ENCODE measurements at regions not wholly inside any gene's neighbourhood (a gene's known extent, or its start where the extent isn't known, plus 50 kb on each side); places are given as distances from the start of the nearest gene placed in this dataset.

- in situ Hi-C loops (cut with MboI; ENCODE audit: low sequenced_read_pairs in 4 of 4) (no loop called here), intact Hi-C loops (cut with DNase I; ENCODE audit: low total_unique reads) (no loop called here)
- Histone ChIP-seq H3K4me1 (no peaks in the 10 kb centered on the region), H3K4me3 (no peak overlapping the region), H3K9me3 (no peaks in the 10 kb centered on the region), H3K27me3 (no peaks in the 10 kb centered on the region), H3K27ac (no peak overlapping the region), H3K36me3 (no peaks in the 10 kb centered on the region)
- DNase-seq (no peak), ATAC-seq (no peak)
- TF ChIP-seq, protein P1, sequence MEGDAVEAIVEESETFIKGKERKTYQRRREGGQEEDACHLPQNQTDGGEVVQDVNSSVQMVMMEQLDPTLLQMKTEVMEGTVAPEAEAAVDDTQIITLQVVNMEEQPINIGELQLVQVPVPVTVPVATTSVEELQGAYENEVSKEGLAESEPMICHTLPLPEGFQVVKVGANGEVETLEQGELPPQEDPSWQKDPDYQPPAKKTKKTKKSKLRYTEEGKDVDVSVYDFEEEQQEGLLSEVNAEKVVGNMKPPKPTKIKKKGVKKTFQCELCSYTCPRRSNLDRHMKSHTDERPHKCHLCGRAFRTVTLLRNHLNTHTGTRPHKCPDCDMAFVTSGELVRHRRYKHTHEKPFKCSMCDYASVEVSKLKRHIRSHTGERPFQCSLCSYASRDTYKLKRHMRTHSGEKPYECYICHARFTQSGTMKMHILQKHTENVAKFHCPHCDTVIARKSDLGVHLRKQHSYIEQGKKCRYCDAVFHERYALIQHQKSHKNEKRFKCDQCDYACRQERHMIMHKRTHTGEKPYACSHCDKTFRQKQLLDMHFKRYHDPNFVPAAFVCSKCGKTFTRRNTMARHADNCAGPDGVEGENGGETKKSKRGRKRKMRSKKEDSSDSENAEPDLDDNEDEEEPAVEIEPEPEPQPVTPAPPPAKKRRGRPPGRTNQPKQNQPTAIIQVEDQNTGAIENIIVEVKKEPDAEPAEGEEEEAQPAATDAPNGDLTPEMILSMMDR (IDR thresholded peaks at IDR 0.05 in 4 of 5, conservative IDR thresholded peaks at IDR 0.05 in 1 of 5), result no peak
- no peak for TF ChIP-seq POLR2A (IDR thresholded peaks at IDR 0.05)
Observed at GRCh38 chr3:155012584-155012983, 67.5 kb upstream of the MME start.

DNA sequence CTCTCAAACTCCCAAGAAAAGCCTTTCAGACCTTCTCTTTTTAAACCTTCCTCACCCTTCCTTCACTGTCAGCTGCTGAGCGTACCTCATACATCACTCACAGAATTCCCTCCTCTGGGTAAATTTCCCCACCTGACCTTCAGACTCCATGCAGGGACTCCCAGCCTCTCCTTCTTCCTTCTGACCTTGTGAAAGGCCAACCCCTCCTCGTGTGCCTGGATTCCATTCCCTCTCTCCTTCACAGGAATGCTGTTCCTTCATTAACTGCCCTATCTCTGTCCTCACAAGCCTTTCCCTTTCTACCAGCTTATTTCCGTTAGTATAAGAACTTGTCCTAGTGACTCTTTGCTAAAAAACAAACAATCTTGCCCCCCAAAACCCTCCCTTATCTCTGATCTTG is 69.7 kb upstream of the MME start:
- TF ChIP-seq, protein P1 (IDR thresholded peaks at IDR 0.05 in 4 of 5, conservative IDR thresholded peaks at IDR 0.05 in 1 of 5), result no peak
- no peak for TF ChIP-seq POLR2A (IDR thresholded peaks at IDR 0.05)
- Histone ChIP-seq H3K9me3 (no peaks in the 10 kb centered on the region), H3K4me1 (no peaks in the 10 kb centered on the region), H3K4me3 (no peak overlapping the region), H3K27ac (no peak overlapping the region), H3K36me3 (no peaks in the 10 kb centered on the region), H3K27me3 (no peaks in the 10 kb centered on the region)
- intact Hi-C loops (cut with DNase I; ENCODE audit: low total_unique reads) (no loop called here), in situ Hi-C loops (cut with MboI; ENCODE audit: low sequenced_read_pairs in 4 of 4) (no loop called here)
- ATAC-seq (no peak), DNase-seq (no peak)

- H3K27ac ChIP-seq, result no peak overlapping the region
- H3K4me3 ChIP-seq, result no peak overlapping the region
- no peaks in the 10 kb centered on the region for H3K36me3 ChIP-seq
- H3K27me3 ChIP-seq, result no peaks in the 10 kb centered on the region
- intact Hi-C loops (cut with DNase I; ENCODE audit: low total_unique reads) (no loop called here), in situ Hi-C loops (cut with MboI; ENCODE audit: low sequenced_read_pairs in 4 of 4) (no loop called here)
- DNase-seq (no peak), ATAC-seq (no peak)
- no peaks in the 10 kb centered on the region for H3K4me1 ChIP-seq
- H3K9me3 ChIP-seq, result no peaks in the 10 kb centered on the region
- TF ChIP-seq, protein P1 (IDR thresholded peaks at IDR 0.05 in 4 of 5, conservative IDR thresholded peaks at IDR 0.05 in 1 of 5), result no peak
- TF ChIP-seq POLR2A (IDR thresholded peaks at IDR 0.05), result no peak
Observed at GRCh38 chr3:155009217-155009616, 70.9 kb upstream of the MME start.

- Histone ChIP-seq H3K27ac (no peak overlapping the region), H3K4me1 (no peaks in the 10 kb centered on the region), H3K4me3 (no peak overlapping the region), H3K27me3 (no peaks in the 10 kb centered on the region), H3K9me3 (no peaks in the 10 kb centered on the region), H3K36me3 (no peaks in the 10 kb centered on the region)
- ATAC-seq (no peak), DNase-seq (no peak)
- intact Hi-C loops (cut with DNase I; ENCODE audit: low total_unique reads) (no loop called here), in situ Hi-C loops (cut with MboI; ENCODE audit: low sequenced_read_pairs in 4 of 4) (no loop called here)
- TF ChIP-seq, protein P1 (IDR thresholded peaks at IDR 0.05 in 4 of 5, conservative IDR thresholded peaks at IDR 0.05 in 1 of 5), result no peak
- no peak for TF ChIP-seq POLR2A (IDR thresholded peaks at IDR 0.05)
Observed at GRCh38 chr3:155007729-155008128, 72.4 kb upstream of the MME start.

GRCh38 chr3:155001289-155002010 is 78.7 kb upstream of the MME start:
- no peak for TF ChIP-seq POLR2A (IDR thresholded peaks at IDR 0.05)
- TF ChIP-seq, protein P1 (IDR thresholded peaks at IDR 0.05 in 4 of 5, conservative IDR thresholded peaks at IDR 0.05 in 1 of 5), result no peak
- intact Hi-C loops (cut with DNase I; ENCODE audit: low total_unique reads), result no loop called here
- H3K27ac ChIP-seq, result no peak overlapping the region
- no peaks in the 10 kb centered on the region for H3K9me3 ChIP-seq
- DNase-seq (no peak), ATAC-seq (no peak)
- in situ Hi-C loops (cut with MboI; ENCODE audit: low sequenced_read_pairs in 4 of 4), result no loop called here
- H3K4me1 ChIP-seq, result no peaks in the 10 kb centered on the region
- no peaks in the 10 kb centered on the region for H3K27me3 ChIP-seq
- no peaks in the 10 kb centered on the region for H3K36me3 ChIP-seq
- H3K4me3 ChIP-seq, result no peak overlapping the region
